ENCODE measurements at regions not wholly inside any gene's neighbourhood (a gene's known extent, or its start where the extent isn't known, plus 50 kb on each side); places are given as distances from the start of the nearest gene placed in this dataset.

- DNase-seq (ENCODE audit: low read depth): no peak
- no peak overlapping the region for H3K4me3 ChIP-seq (ENCODE audit: low read length)
- no peak for TF ChIP-seq CTCF (conservative IDR thresholded peaks at IDR 0.05; ENCODE audit: low read length)
These were observed 63.4 kb upstream of the ADAMTS2 start for GRCh38 chr5:179408611-179409010.

GRCh38 chr5:179407191-179408175 is 62.2 kb upstream of the ADAMTS2 start:
- no peak for TF ChIP-seq CTCF (conservative IDR thresholded peaks at IDR 0.05; ENCODE audit: low read length)
- DNase-seq (ENCODE audit: low read depth): peak; percentile 77
- H3K4me3 ChIP-seq (ENCODE audit: low read length): no peak overlapping the region

GRCh38 chr5:179406031-179406961 is 61.0 kb upstream of the ADAMTS2 start:
- no peak overlapping the region for H3K4me3 ChIP-seq (ENCODE audit: low read length)
- peak; percentile 33 for DNase-seq (ENCODE audit: low read depth)
- no peak for TF ChIP-seq CTCF (conservative IDR thresholded peaks at IDR 0.05; ENCODE audit: low read length)

- no peak for TF ChIP-seq CTCF (conservative IDR thresholded peaks at IDR 0.05; ENCODE audit: low read length)
- no peak for DNase-seq (ENCODE audit: low read depth)
- no peak overlapping the region for H3K4me3 ChIP-seq (ENCODE audit: low read length)
These were observed 60.3 kb upstream of the ADAMTS2 start for GRCh38 chr5:179405426-179406030.

- TF ChIP-seq CTCF (conservative IDR thresholded peaks at IDR 0.05; ENCODE audit: low read length): no peak
- no peak for DNase-seq (ENCODE audit: low read depth)
- no peak overlapping the region for H3K4me3 ChIP-seq (ENCODE audit: low read length)
These were observed 59.8 kb upstream of the ADAMTS2 start for GRCh38 chr5:179405054-179405416.

GRCh38 chr5:179404321-179405053 is 59.2 kb upstream of the ADAMTS2 start:
- DNase-seq (ENCODE audit: low read depth): peak; percentile 39
- no peak overlapping the region for H3K4me3 ChIP-seq (ENCODE audit: low read length)
- peak; percentile 56 for TF ChIP-seq CTCF (conservative IDR thresholded peaks at IDR 0.05; ENCODE audit: low read length)
